ENCODE measurements at regions not wholly inside any gene's neighbourhood (a gene's known extent, or its start where the extent isn't known, plus 50 kb on each side); places are given as distances from the start of the nearest gene placed in this dataset.

DNA sequence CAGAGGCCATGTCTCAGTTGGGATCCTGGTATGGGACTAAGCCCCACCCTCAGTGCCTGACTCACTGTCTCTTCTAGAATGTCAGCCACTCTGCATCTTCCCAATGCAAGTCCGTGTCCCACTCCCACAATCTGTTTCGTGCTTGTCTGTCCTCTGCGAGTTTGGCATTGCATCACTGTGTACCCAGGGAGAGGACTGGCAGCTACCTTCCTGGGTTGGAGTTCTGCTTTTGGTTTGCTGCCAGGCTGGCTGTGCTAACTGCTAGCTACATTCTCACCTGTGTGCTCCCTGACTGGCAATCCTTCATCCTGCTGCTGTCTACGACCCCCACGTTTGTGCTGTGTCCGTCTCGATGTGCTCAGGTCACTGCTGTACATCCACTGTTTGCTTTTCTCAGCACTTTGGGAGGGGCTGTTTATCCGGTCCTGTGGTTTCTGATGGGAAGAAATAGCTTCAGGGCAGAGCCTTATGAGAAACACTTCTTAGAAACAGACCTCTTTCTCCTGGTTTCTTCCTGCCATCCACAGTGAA lies 56.0 kb upstream of the GLI3 start:
- H3K4me1 Mint-ChIP-seq, result peaks cover 0 to 6% of the 10 kb centered on the region in 2 experiments; a peak in 2 of 4 replicates
- H2BK5ac ChIP-seq (ENCODE audit: insufficient read length, low read length), result no peak overlapping the region
- no CpG with 5 or more reads among the region's 8 CpGs for WGBS (ENCODE audit: extremely low coverage, insufficient read length, low lambda C conversion rate)
- no peak overlapping the region for H4K91ac ChIP-seq (ENCODE audit: insufficient read length, low read depth, low read length)
- 0 out of 7 replicates have a peak overlapping the region, but pooled peaks of 1 of the 3 experiments have one; percentile 22 for H3K27ac Mint-ChIP-seq
- no peak overlapping the region for H2BK12ac ChIP-seq (ENCODE audit: insufficient read length, low read depth, low read length)
- H3K23ac ChIP-seq (ENCODE audit: insufficient read length, low read depth, low read length), result no peak overlapping the region
- no peak overlapping the region for H2BK20ac ChIP-seq (ENCODE audit: low read depth, low read length, poor library complexity, severe bottlenecking)
- H3K4me1 ChIP-seq (ENCODE audit: insufficient read depth, low read length), result no peaks in the 10 kb centered on the region
- H3K27ac ChIP-seq (ENCODE audit: insufficient read length, low read depth, low read length), result no peak overlapping the region
- H3K23me2 ChIP-seq (ENCODE audit: insufficient read length, low read depth, low read length, poor library complexity, severe bottlenecking), result no peaks in the 10 kb centered on the region
- no peak overlapping the region for H4K5ac ChIP-seq (ENCODE audit: insufficient read length, low read depth, low read length)
- H2AFZ ChIP-seq (ENCODE audit: low read length), result no peak overlapping the region
- no peak overlapping the region for H3K18ac ChIP-seq (ENCODE audit: insufficient read length, low read depth, low read length)
- H2BK120ac ChIP-seq (ENCODE audit: low read depth, low read length, poor library complexity, severe bottlenecking), result no peak overlapping the region
- no peak overlapping the region for H2AK5ac ChIP-seq (ENCODE audit: insufficient read length, low read length)
- H3K27me3 Mint-ChIP-seq (ENCODE audit: low read depth), result no peaks in the 10 kb centered on the region
- no peaks in the 10 kb centered on the region for H3K9me3 Mint-ChIP-seq
- H3K56ac ChIP-seq (ENCODE audit: insufficient read length, low read depth, low read length), result no peak overlapping the region
- H4K8ac ChIP-seq (replicated peaks; ENCODE audit: insufficient read length, low read depth, low read length), result no peak overlapping the region
- no peak overlapping the region for H3K9ac ChIP-seq (ENCODE audit: extremely low read depth, insufficient read length, low read length)
- no peaks in the 10 kb centered on the region for H3K79me1 ChIP-seq (ENCODE audit: insufficient read depth, low read depth, low read length, poor library complexity, severe bottlenecking)
- no peak overlapping the region for H3T11ph ChIP-seq (ENCODE audit: low read length)
- H3K4me3 Mint-ChIP-seq, result no peak overlapping the region
- H3K36me3 Mint-ChIP-seq (ENCODE audit: insufficient read depth in 1 of 3, low read depth in 3 of 3), result no peaks in the 10 kb centered on the region
- H3K4me2 ChIP-seq (ENCODE audit: insufficient read depth, insufficient read length, low read length), result no peak overlapping the region
- TF ChIP-seq, protein P1, sequence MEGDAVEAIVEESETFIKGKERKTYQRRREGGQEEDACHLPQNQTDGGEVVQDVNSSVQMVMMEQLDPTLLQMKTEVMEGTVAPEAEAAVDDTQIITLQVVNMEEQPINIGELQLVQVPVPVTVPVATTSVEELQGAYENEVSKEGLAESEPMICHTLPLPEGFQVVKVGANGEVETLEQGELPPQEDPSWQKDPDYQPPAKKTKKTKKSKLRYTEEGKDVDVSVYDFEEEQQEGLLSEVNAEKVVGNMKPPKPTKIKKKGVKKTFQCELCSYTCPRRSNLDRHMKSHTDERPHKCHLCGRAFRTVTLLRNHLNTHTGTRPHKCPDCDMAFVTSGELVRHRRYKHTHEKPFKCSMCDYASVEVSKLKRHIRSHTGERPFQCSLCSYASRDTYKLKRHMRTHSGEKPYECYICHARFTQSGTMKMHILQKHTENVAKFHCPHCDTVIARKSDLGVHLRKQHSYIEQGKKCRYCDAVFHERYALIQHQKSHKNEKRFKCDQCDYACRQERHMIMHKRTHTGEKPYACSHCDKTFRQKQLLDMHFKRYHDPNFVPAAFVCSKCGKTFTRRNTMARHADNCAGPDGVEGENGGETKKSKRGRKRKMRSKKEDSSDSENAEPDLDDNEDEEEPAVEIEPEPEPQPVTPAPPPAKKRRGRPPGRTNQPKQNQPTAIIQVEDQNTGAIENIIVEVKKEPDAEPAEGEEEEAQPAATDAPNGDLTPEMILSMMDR (conservative IDR thresholded peaks at IDR 0.05), result no peak
- no peaks in the 10 kb centered on the region for H3K79me2 ChIP-seq (ENCODE audit: insufficient read depth, low read length)
- no peak overlapping the region for H2BK15ac ChIP-seq (ENCODE audit: low read depth, low read length)
- no peaks in the 10 kb centered on the region for H4K20me1 ChIP-seq (ENCODE audit: control insufficient read depth, insufficient read depth, insufficient read length)
- no peak overlapping the region for H3K14ac ChIP-seq (ENCODE audit: insufficient read depth, low read length)
- no peak for DNase-seq
- H3K4ac ChIP-seq (ENCODE audit: low read depth, low read length), result no peak overlapping the region
- H3K27me3 ChIP-seq (ENCODE audit: insufficient read depth, low read length), result no peaks in the 10 kb centered on the region
- H3K9me3 ChIP-seq (ENCODE audit: control insufficient read depth, low read depth, low read length), result no peaks in the 10 kb centered on the region
